ENCODE measurements at regions not wholly inside any gene's neighbourhood (a gene's known extent, or its start where the extent isn't known, plus 50 kb on each side); places are given as distances from the start of the nearest gene placed in this dataset.

GRCh38 chr13:111415765-111416164, 95.3 kb downstream of the TEX29 start:
- dilution Hi-C loops (cut with MboI; ENCODE audit: extremely low pct_ligation_motif_present, low sequenced_read_pairs) = no loop called here
- no peak overlapping the region for H3K4me2 ChIP-seq (ENCODE audit: control insufficient read depth, extremely low read depth, insufficient read depth, low read depth, low read length)
- DNase-seq (ENCODE audit: low read depth, low spot score) = no peak
- TF ChIP-seq, protein P1, sequence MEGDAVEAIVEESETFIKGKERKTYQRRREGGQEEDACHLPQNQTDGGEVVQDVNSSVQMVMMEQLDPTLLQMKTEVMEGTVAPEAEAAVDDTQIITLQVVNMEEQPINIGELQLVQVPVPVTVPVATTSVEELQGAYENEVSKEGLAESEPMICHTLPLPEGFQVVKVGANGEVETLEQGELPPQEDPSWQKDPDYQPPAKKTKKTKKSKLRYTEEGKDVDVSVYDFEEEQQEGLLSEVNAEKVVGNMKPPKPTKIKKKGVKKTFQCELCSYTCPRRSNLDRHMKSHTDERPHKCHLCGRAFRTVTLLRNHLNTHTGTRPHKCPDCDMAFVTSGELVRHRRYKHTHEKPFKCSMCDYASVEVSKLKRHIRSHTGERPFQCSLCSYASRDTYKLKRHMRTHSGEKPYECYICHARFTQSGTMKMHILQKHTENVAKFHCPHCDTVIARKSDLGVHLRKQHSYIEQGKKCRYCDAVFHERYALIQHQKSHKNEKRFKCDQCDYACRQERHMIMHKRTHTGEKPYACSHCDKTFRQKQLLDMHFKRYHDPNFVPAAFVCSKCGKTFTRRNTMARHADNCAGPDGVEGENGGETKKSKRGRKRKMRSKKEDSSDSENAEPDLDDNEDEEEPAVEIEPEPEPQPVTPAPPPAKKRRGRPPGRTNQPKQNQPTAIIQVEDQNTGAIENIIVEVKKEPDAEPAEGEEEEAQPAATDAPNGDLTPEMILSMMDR (optimal IDR thresholded peaks at IDR 0.05 in 1 of 3, IDR thresholded peaks at IDR 0.05 in 1 of 3, conservative IDR thresholded peaks at IDR 0.05 in 1 of 3; ENCODE audit: extremely low read depth in 1 of 3, insufficient read depth in 2 of 3, low read length in 3 of 3) = no peak
- TF ChIP-seq EZH2 (IDR thresholded peaks at IDR 0.05; ENCODE audit: low read length) = no peak
- H3K4me1 ChIP-seq (ENCODE audit: control insufficient read depth, extremely low read depth, insufficient read depth, low read length) = no peaks in the 10 kb centered on the region
- no peaks in the 10 kb centered on the region for H3K36me3 ChIP-seq (ENCODE audit: control insufficient read depth in 2 of 2, extremely low read depth in 1 of 2, insufficient read depth in 2 of 2, low read length in 2 of 2)
- H3K4me3 ChIP-seq (ENCODE audit: control insufficient read depth in 2 of 3, extremely low read depth in 1 of 3, insufficient read depth in 2 of 3, low read depth in 1 of 3, low read length in 3 of 3) = no peak overlapping the region
- no peak overlapping the region for H3K9ac ChIP-seq (ENCODE audit: control insufficient read depth, extremely low read depth, insufficient read depth, low read length)
- H2AFZ ChIP-seq (ENCODE audit: control insufficient read depth, low read length) = no peak overlapping the region
- no peaks in the 10 kb centered on the region for H3K79me2 ChIP-seq (ENCODE audit: control insufficient read depth, insufficient read depth, low read length)
- no peaks in the 10 kb centered on the region for H4K20me1 ChIP-seq (ENCODE audit: control insufficient read depth, extremely low read depth, insufficient read depth, low read length)
- no peak for FAIRE-seq
- H3K27me3 ChIP-seq (ENCODE audit: control insufficient read depth, extremely low read depth, insufficient read depth, low read length) = peaks cover 54% of the 10 kb centered on the region
- no peak overlapping the region for H3K27ac ChIP-seq (ENCODE audit: control insufficient read depth, insufficient read depth, low read length)
- no peaks in the 10 kb centered on the region for H3K9me3 ChIP-seq (ENCODE audit: control insufficient read depth, low read depth, low read length)
- no peaks in the 10 kb centered on the region for H3K9me1 ChIP-seq (ENCODE audit: control insufficient read depth, extremely low read depth, insufficient read depth, low read length)

- H3K27me3 ChIP-seq (ENCODE audit: control insufficient read depth, extremely low read depth, insufficient read depth, low read length) = peaks cover 32% of the 10 kb centered on the region
- TF ChIP-seq EZH2 (IDR thresholded peaks at IDR 0.05; ENCODE audit: low read length) = no peak
- TF ChIP-seq, protein P1 (optimal IDR thresholded peaks at IDR 0.05 in 1 of 3, IDR thresholded peaks at IDR 0.05 in 1 of 3, conservative IDR thresholded peaks at IDR 0.05 in 1 of 3; ENCODE audit: extremely low read depth in 1 of 3, insufficient read depth in 2 of 3, low read length in 3 of 3) = no peak
- H3K9ac ChIP-seq (ENCODE audit: control insufficient read depth, extremely low read depth, insufficient read depth, low read length) = no peak overlapping the region
- H2AFZ ChIP-seq (ENCODE audit: control insufficient read depth, low read length) = no peak overlapping the region
- H3K4me2 ChIP-seq (ENCODE audit: control insufficient read depth, extremely low read depth, insufficient read depth, low read depth, low read length) = no peak overlapping the region
- no peaks in the 10 kb centered on the region for H3K9me1 ChIP-seq (ENCODE audit: control insufficient read depth, extremely low read depth, insufficient read depth, low read length)
- DNase-seq (ENCODE audit: low read depth, low spot score) (no peak), FAIRE-seq (no peak)
- peaks cover 3% of the 10 kb centered on the region for H3K4me1 ChIP-seq (ENCODE audit: control insufficient read depth, extremely low read depth, insufficient read depth, low read length)
- no peaks in the 10 kb centered on the region for H3K36me3 ChIP-seq (ENCODE audit: control insufficient read depth in 2 of 2, extremely low read depth in 1 of 2, insufficient read depth in 2 of 2, low read length in 2 of 2)
- H3K4me3 ChIP-seq (ENCODE audit: control insufficient read depth in 2 of 3, extremely low read depth in 1 of 3, insufficient read depth in 2 of 3, low read depth in 1 of 3, low read length in 3 of 3) = no peak overlapping the region
- no peaks in the 10 kb centered on the region for H3K9me3 ChIP-seq (ENCODE audit: control insufficient read depth, low read depth, low read length)
- H3K27ac ChIP-seq (ENCODE audit: control insufficient read depth, insufficient read depth, low read length) = no peak overlapping the region
- H3K79me2 ChIP-seq (ENCODE audit: control insufficient read depth, insufficient read depth, low read length) = no peaks in the 10 kb centered on the region
- no peaks in the 10 kb centered on the region for H4K20me1 ChIP-seq (ENCODE audit: control insufficient read depth, extremely low read depth, insufficient read depth, low read length)
- dilution Hi-C loops (cut with MboI; ENCODE audit: extremely low pct_ligation_motif_present, low sequenced_read_pairs) = no loop called here
Measured at GRCh38 chr13:111418101-111418500, 97.7 kb downstream of the TEX29 start.

All from keratinocyte (primary cell).